Keratinocyte (primary cell): ENCODE measurements at regions not wholly inside any gene's neighbourhood (a gene's known extent, or its start where the extent isn't known, plus 50 kb on each side); places are given as distances from the start of the nearest gene placed in this dataset.

Experiments
- DNase-seq: peaks from one replicate; pipeline ENCODE4 v3.0.0-alpha.2; 2011; ENCODE audit warnings: low read depth, missing footprints, low spot score
- FAIRE-seq: peaks from 2 replicates; lab custom pipeline; 2011; peaks lifted over from hg19 to GRCh38; lab: Jason Lieb, UNC
- H2AFZ ChIP-seq: 2 replicates; pipeline ENCODE4 v1.6.0; 2012; ENCODE audit warnings: low read length, control low read depth, inconsistent platforms; ENCODE audit not compliant: control insufficient read depth
- H3K27ac ChIP-seq: 2 replicates; pipeline ENCODE4 v1.5.1; 2011; ENCODE audit warnings: low read length; ENCODE audit not compliant: control insufficient read depth, insufficient read depth
- H3K27me3 ChIP-seq: 3 replicates; pipeline ENCODE4 v1.6.0; 2011; ENCODE audit warnings: low read length; ENCODE audit not compliant: control insufficient read depth, insufficient read depth; ENCODE audit errors: extremely low read depth
- H3K36me3 ChIP-seq, 2 experiments: 2 replicates in 1 of 2; 3 replicates in 1 of 2; pipeline ENCODE4 v1.5.1; 2011; ENCODE audit warnings: low read length in 2 of 2, mild to moderate bottlenecking in 1 of 2; ENCODE audit not compliant: control insufficient read depth in 2 of 2, insufficient read depth in 2 of 2; ENCODE audit errors: extremely low read depth in 1 of 2
- H3K4me1 ChIP-seq: 3 replicates; pipeline ENCODE4 v1.5.1; 2011; ENCODE audit warnings: low read length; ENCODE audit not compliant: control insufficient read depth, insufficient read depth; ENCODE audit errors: extremely low read depth
- H3K4me2 ChIP-seq: 3 replicates; pipeline ENCODE4 v1.6.0; 2011; ENCODE audit warnings: low read depth, low read length; ENCODE audit not compliant: control insufficient read depth, insufficient read depth; ENCODE audit errors: extremely low read depth
- H3K4me3 ChIP-seq, 3 experiments: fragments of 200-600 bp in 1 of 3; sonication (generic) in 1 of 3; 2 replicates in 2 of 3; 3 replicates in 1 of 3; pipeline ENCODE4 v1.5.1; 2011 to 2016; ENCODE audit warnings: low read length in 3 of 3, mild to moderate bottlenecking in 3 of 3, control low read depth in 2 of 3, inconsistent platforms in 1 of 3, low read depth in 1 of 3, mixed read lengths in 1 of 3, mixed run types in 1 of 3, moderate library complexity in 1 of 3; ENCODE audit not compliant: control insufficient read depth in 2 of 3, insufficient read depth in 2 of 3; ENCODE audit errors: extremely low read depth in 1 of 3
- H3K79me2 ChIP-seq: 2 replicates; pipeline ENCODE4 v1.6.0; 2012; ENCODE audit warnings: low read length; ENCODE audit not compliant: control insufficient read depth, insufficient read depth
- H3K9ac ChIP-seq: 3 replicates; pipeline ENCODE4 v1.6.0; 2011; ENCODE audit warnings: low read length; ENCODE audit not compliant: control insufficient read depth, insufficient read depth; ENCODE audit errors: extremely low read depth
- H3K9me1 ChIP-seq: 3 replicates; pipeline ENCODE4 v1.6.0; 2011; ENCODE audit warnings: low read length; ENCODE audit not compliant: control insufficient read depth, insufficient read depth; ENCODE audit errors: extremely low read depth
- H3K9me3 ChIP-seq: 2 replicates; pipeline ENCODE4 v1.5.1; 2012; ENCODE audit warnings: low read depth, low read length; ENCODE audit not compliant: control insufficient read depth
- H4K20me1 ChIP-seq: 3 replicates; pipeline ENCODE4 v1.6.0; 2011; ENCODE audit warnings: low read length; ENCODE audit not compliant: control insufficient read depth, insufficient read depth; ENCODE audit errors: extremely low read depth
- EZH2 ChIP-seq: IDR thresholded peaks from one replicate; pipeline ENCODE4 v1.6.1; 2012; ENCODE audit warnings: inconsistent platforms, mild to moderate bottlenecking, low read length, moderate library complexity
- dilution Hi-C: fragments of 300-500 bp; cut with MboI; formaldehyde crosslinking; loops from one replicate; pipeline ENCODE4 v1.7.0; 2020; ENCODE audit warnings: low sequenced_read_pairs; ENCODE audit not compliant: extremely low pct_ligation_motif_present
- TF ChIP-seq, protein P1 (sequence below), 3 experiments: IDR thresholded peaks in 1 of 3; conservative IDR thresholded peaks in 1 of 3; optimal IDR thresholded peaks in 1 of 3; 2 replicates in 2 of 3; 3 replicates in 1 of 3; pipeline versions ENCODE3 to v1.5.1; 2011; ENCODE audit warnings: low read length in 3 of 3, mild to moderate bottlenecking in 3 of 3, moderate library complexity in 2 of 3, control low read depth in 1 of 3, inconsistent platforms in 1 of 3; ENCODE audit not compliant: insufficient read depth in 2 of 3; ENCODE audit errors: extremely low read depth in 1 of 3

- Histone ChIP-seq H3K4me2 (no peak overlapping the region), H3K9ac (no peak overlapping the region), H3K9me3 (no peaks in the 10 kb centered on the region), H3K36me3 (no peaks in the 10 kb centered on the region), H3K27me3 (no peaks in the 10 kb centered on the region), H3K79me2 (no peaks in the 10 kb centered on the region), H2AFZ (no peak overlapping the region), H3K4me3 (no peak overlapping the region), H3K27ac (no peak overlapping the region), H3K4me1 (peaks cover 3% of the 10 kb centered on the region), H3K9me1 (no peaks in the 10 kb centered on the region), H4K20me1 (no peaks in the 10 kb centered on the region)
- TF ChIP-seq, protein P1, sequence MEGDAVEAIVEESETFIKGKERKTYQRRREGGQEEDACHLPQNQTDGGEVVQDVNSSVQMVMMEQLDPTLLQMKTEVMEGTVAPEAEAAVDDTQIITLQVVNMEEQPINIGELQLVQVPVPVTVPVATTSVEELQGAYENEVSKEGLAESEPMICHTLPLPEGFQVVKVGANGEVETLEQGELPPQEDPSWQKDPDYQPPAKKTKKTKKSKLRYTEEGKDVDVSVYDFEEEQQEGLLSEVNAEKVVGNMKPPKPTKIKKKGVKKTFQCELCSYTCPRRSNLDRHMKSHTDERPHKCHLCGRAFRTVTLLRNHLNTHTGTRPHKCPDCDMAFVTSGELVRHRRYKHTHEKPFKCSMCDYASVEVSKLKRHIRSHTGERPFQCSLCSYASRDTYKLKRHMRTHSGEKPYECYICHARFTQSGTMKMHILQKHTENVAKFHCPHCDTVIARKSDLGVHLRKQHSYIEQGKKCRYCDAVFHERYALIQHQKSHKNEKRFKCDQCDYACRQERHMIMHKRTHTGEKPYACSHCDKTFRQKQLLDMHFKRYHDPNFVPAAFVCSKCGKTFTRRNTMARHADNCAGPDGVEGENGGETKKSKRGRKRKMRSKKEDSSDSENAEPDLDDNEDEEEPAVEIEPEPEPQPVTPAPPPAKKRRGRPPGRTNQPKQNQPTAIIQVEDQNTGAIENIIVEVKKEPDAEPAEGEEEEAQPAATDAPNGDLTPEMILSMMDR (optimal IDR thresholded peaks at IDR 0.05 in 1 of 3, IDR thresholded peaks at IDR 0.05 in 1 of 3, conservative IDR thresholded peaks at IDR 0.05 in 1 of 3; ENCODE audit: extremely low read depth in 1 of 3, insufficient read depth in 2 of 3, low read length in 3 of 3), result no peak
- TF ChIP-seq EZH2, result no peak
- FAIRE-seq (no peak), DNase-seq (no peak)
- dilution Hi-C loops, result no loop called here
Observed at GRCh38 chrX:150217609-150218008, 145.5 kb upstream of the MAMLD1 start.

DNA sequence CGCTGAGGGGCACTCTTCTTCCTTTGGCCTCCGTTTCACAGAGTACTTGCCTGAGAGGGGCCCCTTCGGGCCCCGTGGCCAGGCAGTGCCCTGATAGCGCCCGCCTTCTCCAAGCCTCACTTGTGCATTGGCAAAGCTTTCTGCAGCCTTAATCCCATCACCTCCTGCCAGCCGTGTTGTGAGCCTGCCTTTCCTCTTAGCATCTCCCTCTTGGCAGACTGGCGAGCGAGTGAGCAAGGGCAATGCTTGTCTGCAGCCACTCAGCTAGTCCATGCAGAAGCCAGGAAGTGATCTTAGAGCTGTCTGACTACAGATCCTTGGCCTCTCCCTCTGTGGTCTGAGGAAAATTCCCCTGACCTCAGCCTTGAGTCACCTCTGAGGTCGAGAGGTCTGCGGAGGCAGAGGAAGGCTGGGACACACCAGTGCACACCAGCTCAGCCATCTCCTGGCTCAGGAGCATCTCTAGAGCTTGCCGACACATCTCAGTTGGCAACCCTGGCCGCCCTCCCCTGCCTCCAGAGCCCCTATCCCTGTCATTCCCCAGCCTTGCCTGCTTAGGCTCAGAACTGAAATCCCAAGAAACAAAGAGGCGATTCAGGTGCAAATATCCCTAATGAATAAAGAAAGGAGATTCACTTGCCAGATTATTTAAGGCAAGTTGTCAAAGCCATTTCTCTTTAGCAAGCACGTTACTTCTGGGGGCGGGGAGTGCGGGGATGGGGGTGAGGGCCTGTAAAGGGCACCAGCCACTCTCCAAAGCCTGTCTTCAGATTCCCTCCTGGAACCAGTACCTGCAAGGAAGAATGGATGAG, 143.5 kb upstream of the MAMLD1 start:
- no peak for FAIRE-seq

More for the DNA sequence above, 143.5 kb upstream of the MAMLD1 start:
- Histone ChIP-seq H3K27ac (no peak overlapping the region), H3K9me3 (no peaks in the 10 kb centered on the region), H3K4me1 (no peaks in the 10 kb centered on the region), H3K79me2 (no peaks in the 10 kb centered on the region), H3K9me1 (no peaks in the 10 kb centered on the region), H2AFZ (no peak overlapping the region), H3K4me3 (no peak overlapping the region), H3K27me3 (no peaks in the 10 kb centered on the region), H3K9ac (no peak overlapping the region), H4K20me1 (no peaks in the 10 kb centered on the region), H3K36me3 (no peaks in the 10 kb centered on the region), H3K4me2 (no peak overlapping the region)
- TF ChIP-seq, protein P1 (optimal IDR thresholded peaks at IDR 0.05 in 1 of 3, IDR thresholded peaks at IDR 0.05 in 1 of 3, conservative IDR thresholded peaks at IDR 0.05 in 1 of 3; ENCODE audit: extremely low read depth in 1 of 3, insufficient read depth in 2 of 3, low read length in 3 of 3), result no peak
- TF ChIP-seq EZH2, result no peak
- dilution Hi-C loops, result no loop called here
- no peak for DNase-seq
